HepG2 (cell line): ENCODE measurements at regions not wholly inside any gene's neighbourhood (a gene's known extent, or its start where the extent isn't known, plus 50 kb on each side); places are given as distances from the start of the nearest gene placed in this dataset.

Source experiments
- ATAC-seq: fragments of 200-7000 bp; cut with Tn5 transposase; 3 replicates; pipeline ENCODE4 v1.9.1; 2020; ENCODE audit warnings: mild to moderate bottlenecking, moderate library complexity
- BruUV-seq: library from RNA; stranded (reverse); fragments of 400-500 nt; replicated peaks from 2 replicates; lab custom pipeline; 2021; lab: Mats Ljungman, UMichigan
- CTCF ChIA-PET: fragments of 300-600 bp; formaldehyde crosslinking; extraction: SDS; loops from one replicate; lab custom pipeline; 2021; ENCODE audit warnings: low total read pairs, inconsistent platforms, low intra/inter-chr PET ratio; lab: Yijun Ruan, JAX
- POLR2A ChIA-PET: fragments of 350-600 bp; sonication (Branson Sonifier 250); formaldehyde crosslinking; loops from one replicate; lab custom pipeline; 2020; ENCODE audit warnings: antibody characterized with exemption, inconsistent platforms; lab: Yijun Ruan, JAX
- DNase-seq: peaks from one replicate; pipeline ENCODE4 v3.0.0-alpha.2; 2015; ENCODE audit warnings: low spot score
- FAIRE-seq: peaks from 3 replicates; lab custom pipeline; 2011; peaks lifted over from hg19 to GRCh38; lab: Jason Lieb, UNC
- H2AFZ ChIP-seq: one replicate; pipeline ENCODE4 v1.6.1; 2011; ENCODE audit warnings: low read length, inconsistent platforms
- H3K27ac ChIP-seq: fragments of 300-600 bp; 3 replicates; pipeline ENCODE4 v1.8.0; 2011; ENCODE audit warnings: mixed run types, mild to moderate bottlenecking, mixed read lengths, low read length, inconsistent platforms; ENCODE audit not compliant: insufficient read depth; ENCODE audit errors: extremely low read length
- H3K27me3 ChIP-seq, 2 experiments: fragments of 200-600 bp in 1 of 2; 2 replicates in 1 of 2; 3 replicates in 1 of 2; pipeline versions ENCODE4 v1.6.0 to v1.8.0; 2011; ENCODE audit warnings: low read length in 2 of 2, mild to moderate bottlenecking in 2 of 2, moderate library complexity in 2 of 2, inconsistent platforms in 1 of 2; ENCODE audit not compliant: insufficient read depth in 2 of 2, control insufficient read depth in 1 of 2
- H3K36me3 ChIP-seq, 2 experiments: fragments of 200-600 bp in 1 of 2; replicated peaks in 1 of 2; 2 replicates in 1 of 2; 3 replicates in 1 of 2; pipeline versions ENCODE4 v1.5.1 to v1.8.0; 2011; ENCODE audit warnings: low read length in 2 of 2, inconsistent platforms in 1 of 2; ENCODE audit not compliant: insufficient read depth in 2 of 2, control insufficient read depth in 1 of 2
- H3K4me1 ChIP-seq: 2 replicates; pipeline ENCODE4 v1.5.1; 2012; ENCODE audit warnings: low read length, inconsistent platforms; ENCODE audit not compliant: insufficient read depth
- H3K4me2 ChIP-seq: 2 replicates; pipeline ENCODE4 v1.6.0; 2011; ENCODE audit warnings: low read depth, low read length, inconsistent platforms
- H3K4me3 ChIP-seq, 3 experiments: fragments of 200-600 bp in 1 of 3; sonication (generic), shearing (Covaris generic) in 1 of 3; replicated peaks in 1 of 3; 2 replicates each; pipeline ENCODE4 v1.5.1; 2011 to 2016; ENCODE audit warnings: low read length in 3 of 3, inconsistent platforms in 2 of 3, low read depth in 2 of 3, mild to moderate bottlenecking in 2 of 3, control low read depth in 1 of 3, mixed read lengths in 1 of 3; ENCODE audit not compliant: insufficient read depth in 1 of 3
- H3K79me2 ChIP-seq: one replicate; pipeline ENCODE4 v1.6.1; 2011; ENCODE audit warnings: low read length, inconsistent platforms; ENCODE audit not compliant: insufficient read depth
- H3K9ac ChIP-seq: 2 replicates; pipeline ENCODE4 v1.6.0; 2011; ENCODE audit warnings: mild to moderate bottlenecking, low read depth, low read length, inconsistent platforms; ENCODE audit not compliant: insufficient read depth
- H3K9me3 ChIP-seq: 2 replicates; pipeline ENCODE4 v1.5.1; 2012; ENCODE audit warnings: mild to moderate bottlenecking, low read length
- H4K20me1 ChIP-seq: 2 replicates; pipeline ENCODE4 v1.6.0; 2011; ENCODE audit warnings: inconsistent platforms, mild to moderate bottlenecking, low read length, moderate library complexity; ENCODE audit not compliant: insufficient read depth
- ARNT2 ChIP-seq: sonication (generic); formaldehyde crosslinking; IDR thresholded peaks from 2 replicates; pipeline ENCODE4 v1.8.0; 2022; ENCODE audit warnings: mild to moderate bottlenecking, low read depth, missing genetic modification reagents, moderate library complexity
- GATAD2A ChIP-seq: IDR thresholded peaks from 2 replicates; pipeline ENCODE4 v1.6.1; 2016
- HOXA5 ChIP-seq: sonication (generic); formaldehyde crosslinking; IDR thresholded peaks from 2 replicates; pipeline ENCODE4 v1.4.0; 2020; ENCODE audit warnings: missing genetic modification reagents
- KMT2B ChIP-seq: IDR thresholded peaks from 2 replicates; pipeline ENCODE4 v1.6.1; 2016; ENCODE audit warnings: missing genetic modification reagents, missing compliant biosample characterization
- MXI1 ChIP-seq: IDR thresholded peaks from 3 replicates; pipeline ENCODE4 v1.6.1; 2012; ENCODE audit warnings: low read depth, low read length, inconsistent platforms, borderline replicate concordance
- NR3C1 ChIP-seq: sonication (generic); formaldehyde crosslinking; IDR thresholded peaks from 2 replicates; pipeline ENCODE4 v1.4.0; 2020; ENCODE audit warnings: missing genetic modification reagents
- RARA ChIP-seq: IDR thresholded peaks from 2 replicates; pipeline ENCODE4 v1.6.1; 2016; ENCODE audit warnings: missing genetic modification reagents, missing compliant biosample characterization
- ZNF142 ChIP-seq: sonication (generic); formaldehyde crosslinking; IDR thresholded peaks from 2 replicates; pipeline ENCODE4 v1.4.0; 2020; ENCODE audit warnings: missing genetic modification reagents
- ZNF292 ChIP-seq: sonication (generic); formaldehyde crosslinking; IDR thresholded peaks from 2 replicates; pipeline ENCODE4 v1.8.1; 2022; ENCODE audit warnings: mild to moderate bottlenecking, low read depth, missing genetic modification reagents, borderline replicate concordance
- ZNF362 ChIP-seq: sonication (generic); formaldehyde crosslinking; IDR thresholded peaks from 2 replicates; pipeline ENCODE4 v1.4.0; 2020; ENCODE audit warnings: missing genetic modification reagents, mild to moderate bottlenecking, borderline replicate concordance
- ZNF407 ChIP-seq: sonication (generic); formaldehyde crosslinking; IDR thresholded peaks from one replicate; pipeline ENCODE4 v1.5.1; 2020; ENCODE audit warnings: mild to moderate bottlenecking, missing genetic modification reagents; ENCODE audit errors: not compliant biosample characterization
- WGBS: methylation state at CpG from one replicate; pipeline ENCODE4 v1.1.6; 2017; ENCODE audit warnings: low lambda C conversion rate; 5-methylcytosine and 5-hydroxymethylcytosine counted together
- in situ Hi-C: cut with HindIII; loops from 2 replicates; pipeline ENCODE4 v1.10.0; 2017; ENCODE audit warnings: low pct_unique_long_range_greater_than_20kb; ENCODE audit not compliant: extremely low pct_ligation_motif_present
- intact Hi-C: fragments of 100-400 bp; cut with micrococcal nuclease; formaldehyde crosslinking; loops from one replicate; pipeline ENCODE4 v1.10.0; 2022; ENCODE audit not compliant: unreplicated experiment

GRCh38 chr17:65401561-65401960 is 159.9 kb downstream of the AXIN2 start:
- intact Hi-C loops, result no loop called here
- Histone ChIP-seq H3K4me3 (no peak overlapping the region), H3K9me3 (no peaks in the 10 kb centered on the region), H3K9ac (no peak overlapping the region), H3K4me2 (no peak overlapping the region), H3K27me3 (peaks cover 0 to 3% of the 10 kb centered on the region in 2 experiments; a peak in 1 of 5 replicates), H3K27ac (no peak overlapping the region), H3K36me3 (no peaks in the 10 kb centered on the region), H2AFZ (no peak overlapping the region), H3K79me2 (no peaks in the 10 kb centered on the region), H4K20me1 (no peaks in the 10 kb centered on the region), H3K4me1 (no peaks in the 10 kb centered on the region)
- CTCF ChIA-PET, result no interaction called here
- ATAC-seq (no peak), FAIRE-seq (no peak), DNase-seq (no peak)
- WGBS, result 13% methylated on average over 3 of the region's 3 CpGs
- in situ Hi-C loops, result no loop called here
- no TSS peak for BruUV-seq
- POLR2A ChIA-PET, result no interaction called here
- TF ChIP-seq RARA (CRISPR knock-in tag) (no peak), ZNF142 (CRISPR knock-in tag) (no peak), ZNF292 (CRISPR knock-in tag) (no peak), GATAD2A (CRISPR knock-in tag) (no peak), ZNF407 (CRISPR knock-in tag) (no peak), KMT2B (CRISPR knock-in tag) (no peak), HOXA5 (CRISPR knock-in tag) (no peak), NR3C1 (CRISPR knock-in tag) (no peak), MXI1 (no peak), ZNF362 (no peak), ARNT2 (CRISPR knock-in tag) (no peak)
